Pulmonary artery endothelial cell (primary cell): ENCODE measurements at regions not wholly inside any gene's neighbourhood (a gene's known extent, or its start where the extent isn't known, plus 50 kb on each side); places are given as distances from the start of the nearest gene placed in this dataset.

Experiments used
- DNase-seq: peaks from one replicate; pipeline ENCODE4 v3.0.0-alpha.2; 2011; ENCODE audit warnings: low read depth, low spot score

DNA sequence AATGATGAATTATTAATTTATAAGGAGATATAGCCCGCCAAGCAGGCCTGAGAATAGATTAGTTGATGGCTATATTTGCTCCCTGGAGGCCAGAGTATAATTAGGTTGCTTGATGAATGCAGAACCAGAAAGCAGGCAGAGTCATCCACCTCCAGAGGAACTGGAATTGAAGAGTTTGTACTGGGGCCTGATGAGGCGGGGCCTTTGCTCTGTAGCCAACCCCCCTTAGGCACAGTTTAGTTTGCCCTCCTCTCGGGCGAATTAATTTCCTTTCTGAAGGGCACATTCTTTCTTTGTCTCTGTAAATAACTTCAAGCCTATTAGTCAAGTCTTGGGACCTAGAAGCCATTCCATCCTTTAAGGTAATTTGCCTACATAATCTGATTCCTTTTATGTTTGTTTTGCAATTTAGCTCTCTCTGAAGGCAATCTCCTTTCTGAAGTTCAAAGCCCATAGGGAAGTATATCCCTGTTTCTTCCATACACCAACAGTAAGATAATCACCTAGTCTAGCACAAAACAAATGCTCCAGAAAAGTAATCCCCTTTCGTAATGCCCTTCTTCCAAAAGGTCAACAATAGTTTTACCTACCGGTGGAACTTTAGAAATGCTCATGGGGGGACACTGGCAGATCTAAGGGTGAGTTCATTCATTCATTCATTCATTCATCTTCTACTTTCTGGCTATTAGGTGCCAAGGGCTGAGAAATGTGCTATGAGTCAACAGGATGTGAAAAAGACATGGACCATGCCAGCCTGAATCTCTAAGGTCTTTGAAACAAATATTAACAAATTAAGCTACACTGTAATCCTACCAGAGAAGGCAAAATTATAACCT is 84.8 kb upstream of the NUDT4 start:
- no peak for DNase-seq

DNA sequence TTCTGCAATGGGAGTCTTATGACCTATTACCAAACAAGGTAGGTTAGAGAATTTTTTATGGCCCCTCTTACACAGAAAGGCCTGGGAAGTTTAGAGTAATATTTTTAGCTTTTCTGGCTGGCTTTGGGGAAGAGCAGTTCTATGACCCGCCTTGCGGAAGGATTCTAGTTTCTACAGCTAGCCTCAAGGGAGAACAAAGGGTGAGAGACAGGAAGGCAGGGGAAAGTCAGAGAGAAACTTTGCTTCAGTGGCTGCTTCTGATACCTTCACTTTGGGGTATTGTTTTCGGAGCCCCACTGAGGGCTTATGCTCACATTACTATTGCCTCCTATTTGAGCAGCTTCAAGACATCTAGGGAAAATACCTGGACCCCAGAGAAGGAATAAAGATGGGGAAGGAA is 80.7 kb upstream of the NUDT4 start:
- no peak for DNase-seq

DNA sequence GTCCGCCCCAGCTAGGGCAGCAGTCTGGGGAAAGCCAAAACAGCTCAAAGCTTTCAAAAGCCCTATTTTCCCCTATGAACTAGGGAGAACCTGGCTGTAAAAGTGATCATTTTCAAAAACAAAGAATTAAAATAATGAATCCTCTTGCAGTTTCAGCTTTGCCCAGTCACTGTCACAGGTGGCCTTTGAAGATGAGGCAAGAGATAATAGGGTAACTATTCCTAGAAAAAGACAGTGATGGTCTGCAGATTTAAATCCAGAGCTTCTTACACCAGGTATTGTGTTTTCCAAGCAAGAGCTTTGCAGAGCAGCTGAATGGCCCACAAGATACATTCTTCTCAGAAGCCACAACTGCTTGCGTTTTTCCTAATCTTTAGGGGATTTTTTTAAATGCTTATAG is 80.2 kb upstream of the NUDT4 start:
- DNase-seq: no peak

DNA sequence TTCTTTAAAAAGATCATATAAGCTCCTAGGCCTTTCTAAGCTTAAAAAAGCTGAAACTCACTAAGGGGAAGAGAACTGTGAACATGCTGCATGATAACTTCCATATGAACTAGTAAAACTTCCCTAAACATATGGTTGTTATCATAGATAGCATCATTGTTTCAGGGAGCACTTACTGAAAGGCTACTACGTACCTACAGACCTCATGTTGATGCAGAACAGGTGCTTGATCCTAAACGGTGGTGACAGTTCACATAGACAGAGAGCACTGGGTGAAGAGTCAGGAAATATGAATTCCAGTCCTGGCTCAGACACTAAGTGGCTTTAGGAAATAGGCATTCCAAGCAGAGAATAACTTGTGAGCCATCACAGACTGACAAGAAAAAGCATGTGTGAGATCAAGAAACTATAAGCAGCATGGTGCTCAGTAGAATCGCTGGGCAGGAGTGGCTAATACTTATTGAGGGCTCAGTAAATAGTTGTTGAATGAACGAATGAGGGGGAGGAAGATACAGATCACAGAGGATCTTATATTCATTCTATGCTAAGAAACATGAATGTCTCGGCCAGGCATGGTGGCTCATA is 78.4 kb upstream of the NUDT4 start:
- no peak for DNase-seq

DNA sequence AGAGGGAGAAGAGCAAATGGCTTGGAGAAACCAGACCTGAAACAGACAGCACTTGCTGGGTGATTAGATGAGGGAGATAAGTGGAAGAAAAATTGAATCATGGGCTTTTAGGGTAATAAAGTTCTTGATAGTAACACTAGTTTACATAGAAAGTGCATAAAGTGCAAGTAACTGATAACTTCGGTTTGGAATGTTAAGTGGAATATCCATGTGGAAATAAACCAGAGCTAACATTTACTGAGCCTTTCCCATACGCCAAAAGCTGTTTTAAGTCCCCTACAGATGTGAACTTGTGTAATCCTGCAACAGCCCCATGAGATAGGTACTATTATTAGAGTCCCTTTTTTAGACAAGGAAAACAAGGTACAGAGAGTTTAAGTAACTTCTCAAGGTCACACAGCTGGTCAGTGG is 77.1 kb upstream of the NUDT4 start:
- no peak for DNase-seq

DNA sequence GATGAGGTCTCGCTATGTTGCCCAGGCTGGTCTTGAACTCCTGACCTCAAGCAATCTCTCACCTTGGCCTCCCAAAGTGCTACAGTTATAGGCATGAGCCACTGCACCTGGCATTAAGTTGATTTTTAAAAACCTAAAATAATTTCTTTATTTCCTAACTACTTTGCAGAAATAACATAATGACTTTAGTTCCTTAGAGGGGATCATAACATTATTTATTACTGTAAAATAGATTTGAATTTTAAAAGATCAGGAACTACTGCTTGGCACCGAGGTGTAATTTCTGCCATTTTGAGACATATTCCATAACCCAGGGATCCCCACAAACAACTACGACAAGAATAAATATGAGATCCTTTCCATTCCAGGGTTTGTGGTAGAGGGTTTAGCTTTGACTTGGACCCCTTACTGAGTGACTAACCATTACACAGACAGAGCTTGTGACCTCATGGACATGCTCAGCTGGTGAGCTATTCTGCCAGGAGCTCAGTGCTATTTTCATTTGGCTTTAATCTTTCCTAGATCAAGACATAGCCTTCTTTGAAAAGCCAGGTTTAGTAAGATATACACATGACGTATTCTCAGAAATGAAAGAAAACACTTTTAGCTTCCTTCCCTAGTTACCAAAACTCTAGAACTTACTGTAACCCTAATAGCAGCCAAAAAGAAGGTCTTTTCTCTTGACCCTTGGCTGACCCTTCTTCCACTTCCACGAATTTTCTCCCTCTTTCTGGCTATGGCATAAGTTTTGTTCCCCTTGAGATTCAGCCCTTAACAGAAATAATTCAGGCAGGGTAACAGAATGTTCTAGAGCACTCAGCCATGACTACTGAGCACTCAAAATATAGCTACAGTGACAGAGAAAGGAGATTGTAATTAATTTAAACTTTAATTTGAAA is 75.1 kb upstream of the NUDT4 start:
- peak; percentile 36 for DNase-seq

DNA sequence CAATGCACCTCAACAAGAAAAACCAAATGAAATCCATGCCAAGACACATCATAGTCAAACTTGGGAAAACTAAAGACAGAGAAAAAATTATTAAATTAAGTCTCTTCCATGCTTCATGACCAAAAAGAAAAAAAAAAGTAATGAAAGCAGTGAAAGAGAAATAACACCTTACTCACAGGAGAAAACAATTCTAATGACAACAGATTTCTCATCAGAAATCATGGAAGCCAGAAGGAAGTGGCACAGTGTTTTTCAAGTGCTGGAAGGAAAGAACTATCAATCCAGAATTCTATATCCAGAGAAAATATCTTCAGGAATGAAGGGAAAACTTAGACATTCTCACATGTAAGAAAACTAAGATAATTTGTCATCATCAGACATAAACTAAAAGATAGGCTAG is 71.1 kb upstream of the NUDT4 start:
- DNase-seq: no peak

DNA sequence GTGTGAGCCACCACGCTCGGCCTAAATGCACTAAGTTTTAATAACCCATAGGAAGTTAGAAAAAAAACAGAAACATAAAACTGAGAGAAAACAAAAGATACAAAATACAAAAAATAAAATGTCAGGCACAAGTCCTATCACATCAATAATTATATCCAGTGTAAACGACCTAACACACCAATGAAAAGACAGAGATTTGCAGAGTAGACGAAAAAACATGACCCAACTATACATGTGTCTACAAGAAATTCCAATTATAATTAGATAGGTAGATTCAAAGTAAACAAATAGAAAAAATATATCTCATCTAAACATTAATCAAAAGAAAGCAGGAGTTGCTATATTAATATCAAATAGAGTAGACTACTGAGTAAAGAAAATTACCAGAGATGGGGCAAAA is 69.4 kb upstream of the NUDT4 start:
- DNase-seq: no peak

DNA sequence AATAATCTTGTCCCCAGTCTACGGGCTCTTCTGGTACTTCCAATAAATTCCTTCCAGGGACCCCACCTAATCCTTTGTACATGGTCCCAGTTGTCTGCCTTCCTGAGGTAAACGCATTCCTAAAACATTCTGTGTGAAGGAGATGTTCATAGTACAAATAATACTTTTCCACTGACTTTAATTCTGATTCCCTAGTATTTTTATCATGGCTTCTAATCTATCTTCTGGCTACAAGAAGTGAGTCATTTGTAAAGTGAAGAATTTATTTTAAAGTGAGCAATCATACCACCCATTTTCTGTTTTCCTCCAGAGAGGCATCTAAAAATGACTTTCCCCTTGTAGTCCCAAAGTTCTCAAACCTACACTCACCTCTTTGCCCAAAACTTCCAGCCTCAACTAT is 65.9 kb upstream of the NUDT4 start:
- DNase-seq: no peak

DNA sequence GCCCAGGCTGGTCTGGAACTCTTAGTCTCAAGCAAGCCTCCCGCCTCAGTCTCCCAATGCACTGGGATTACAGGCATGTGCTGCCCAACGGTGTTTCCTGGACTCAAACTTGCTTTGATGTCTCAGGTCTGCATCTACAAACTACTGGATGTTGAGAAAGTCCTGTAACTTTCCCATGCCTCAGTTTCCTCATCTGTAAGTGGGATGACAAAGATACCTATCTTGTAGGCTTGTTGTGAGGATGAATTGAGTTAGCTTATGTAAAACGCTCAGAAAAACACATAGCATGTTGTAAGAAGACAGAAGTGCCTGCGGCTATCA is 63.6 kb upstream of the NUDT4 start:
- DNase-seq: no peak

DNA sequence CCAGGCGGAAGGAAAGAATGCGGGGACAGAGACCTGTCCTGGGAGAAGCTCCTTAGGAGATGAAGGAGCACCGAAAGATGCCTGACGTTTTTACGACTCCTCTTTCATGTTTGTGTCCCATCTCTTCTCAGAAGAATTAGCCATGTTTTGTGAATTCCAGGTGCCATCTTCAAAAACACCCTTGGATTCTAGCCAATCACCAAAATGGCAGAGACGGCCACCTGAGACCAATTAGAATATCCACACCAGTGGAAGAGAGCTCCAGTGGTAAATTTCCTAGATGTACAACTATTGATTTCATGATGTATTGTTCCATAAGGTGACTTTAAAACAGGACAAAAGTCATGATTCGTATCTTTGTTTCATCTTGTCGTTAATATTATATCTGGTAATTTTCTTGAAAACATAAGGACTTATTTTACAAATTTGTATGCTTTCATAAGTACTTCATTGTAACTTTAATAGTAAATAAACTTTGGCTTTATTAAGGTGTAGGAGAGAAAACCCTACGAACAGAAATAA is 62.3 kb upstream of the NUDT4 start:
- no peak for DNase-seq

DNA sequence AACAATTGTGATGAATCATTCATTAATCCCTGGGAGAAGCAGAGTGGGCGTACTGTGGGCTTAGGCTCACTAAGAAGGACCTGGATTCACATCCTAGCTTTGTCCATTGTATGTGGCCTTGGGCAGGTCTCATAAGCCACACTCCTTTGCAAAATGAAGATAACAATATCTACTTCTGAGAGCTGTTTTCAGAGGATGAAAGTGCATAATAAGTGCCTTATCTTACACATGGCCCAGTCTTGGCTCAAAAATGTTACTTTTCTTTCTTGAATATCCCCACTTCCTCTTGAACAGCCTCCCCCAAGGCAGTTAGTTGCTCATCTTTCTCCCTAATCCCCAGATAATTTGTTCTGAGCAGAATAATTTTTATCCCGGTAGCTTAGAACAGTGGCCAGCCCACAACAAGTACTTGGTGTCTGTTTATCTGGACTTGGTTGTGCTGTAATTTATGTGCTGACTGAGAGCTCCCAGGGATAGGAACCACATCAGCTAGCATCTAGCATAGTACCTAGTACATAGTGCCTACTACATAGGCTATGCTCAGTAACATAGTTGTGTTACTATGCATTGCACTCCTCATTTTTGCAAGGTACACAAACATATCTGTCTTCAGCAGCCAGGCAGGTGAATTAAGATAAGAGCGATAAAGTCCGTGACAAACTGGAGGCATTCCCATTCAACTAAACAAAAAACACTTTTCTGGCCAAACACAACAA is 61.7 kb upstream of the NUDT4 start:
- DNase-seq: no peak

DNA sequence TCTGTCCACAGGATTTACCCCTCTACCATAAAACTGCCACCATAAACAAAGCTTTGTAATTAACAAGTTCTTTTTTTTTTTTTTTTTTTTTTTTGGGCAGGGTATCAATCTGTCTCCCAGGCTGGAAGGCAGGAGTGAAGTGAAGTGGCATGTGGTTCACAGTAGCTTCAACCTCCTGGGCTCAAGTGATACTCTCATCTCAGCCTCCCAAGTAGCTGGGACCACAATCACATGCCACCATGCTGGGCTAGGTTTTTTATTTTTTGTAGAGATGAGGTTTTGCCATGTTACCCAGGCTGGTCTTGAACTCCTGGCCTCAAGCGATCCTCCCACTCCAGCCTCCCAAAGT is 61.1 kb upstream of the NUDT4 start:
- no peak for DNase-seq

DNA sequence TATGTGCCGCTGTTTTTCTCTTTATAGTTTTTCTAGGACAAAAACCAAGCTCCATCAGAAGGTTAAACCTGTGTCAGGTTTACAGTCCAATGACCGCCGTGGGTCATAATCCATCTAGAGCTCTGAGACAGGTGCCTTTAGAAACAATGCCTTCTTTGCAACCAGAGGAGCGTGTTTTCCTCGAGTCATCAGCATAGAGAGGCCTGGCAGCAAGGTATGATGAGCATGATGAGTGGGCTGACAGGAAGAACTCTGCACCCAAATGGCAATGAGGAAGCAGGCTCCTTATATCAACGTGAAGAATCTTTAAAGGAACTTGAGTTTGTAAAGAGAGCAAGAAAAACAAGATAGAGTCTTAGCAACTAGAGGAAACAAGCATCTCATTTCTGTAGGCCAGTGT is 60.5 kb upstream of the NUDT4 start:
- no peak for DNase-seq

DNA sequence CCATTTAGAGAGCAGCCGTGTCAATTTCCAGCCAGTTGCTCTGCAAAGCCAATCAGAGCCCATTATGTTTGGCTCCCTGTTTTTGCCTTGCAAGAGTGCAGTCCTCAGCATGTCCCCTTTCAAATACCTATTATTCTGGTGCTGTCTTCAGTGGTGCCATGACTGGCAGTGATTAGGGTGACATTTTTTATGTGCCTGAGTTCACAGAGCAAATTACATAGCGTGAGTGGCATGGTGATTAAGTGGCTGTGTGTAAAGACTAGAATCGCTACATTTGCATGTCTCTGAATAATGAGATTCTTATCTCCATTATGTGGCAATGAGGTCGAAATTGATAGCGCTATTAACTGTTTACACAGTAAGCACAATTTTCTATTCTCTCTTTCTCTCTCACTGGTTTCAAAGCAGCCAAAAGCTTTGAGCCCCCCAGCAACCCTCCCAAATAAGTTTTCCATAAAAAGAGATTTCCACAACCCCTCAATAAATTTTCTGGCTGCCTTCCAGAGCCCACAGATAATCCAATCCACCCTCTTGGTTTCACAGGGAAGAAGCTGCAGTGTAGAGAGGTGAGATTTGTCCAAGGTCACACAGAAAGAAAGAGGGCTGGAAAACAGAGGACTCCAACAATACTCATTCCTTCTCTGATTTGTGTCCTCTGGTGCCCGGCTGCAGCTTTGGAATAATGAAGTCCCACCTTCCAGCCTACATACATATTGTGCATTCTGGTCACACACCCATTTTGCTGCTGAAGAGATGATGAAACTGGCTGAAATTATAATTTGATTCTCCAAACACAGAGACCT is 58.8 kb upstream of the NUDT4 start:
- DNase-seq: no peak

DNA sequence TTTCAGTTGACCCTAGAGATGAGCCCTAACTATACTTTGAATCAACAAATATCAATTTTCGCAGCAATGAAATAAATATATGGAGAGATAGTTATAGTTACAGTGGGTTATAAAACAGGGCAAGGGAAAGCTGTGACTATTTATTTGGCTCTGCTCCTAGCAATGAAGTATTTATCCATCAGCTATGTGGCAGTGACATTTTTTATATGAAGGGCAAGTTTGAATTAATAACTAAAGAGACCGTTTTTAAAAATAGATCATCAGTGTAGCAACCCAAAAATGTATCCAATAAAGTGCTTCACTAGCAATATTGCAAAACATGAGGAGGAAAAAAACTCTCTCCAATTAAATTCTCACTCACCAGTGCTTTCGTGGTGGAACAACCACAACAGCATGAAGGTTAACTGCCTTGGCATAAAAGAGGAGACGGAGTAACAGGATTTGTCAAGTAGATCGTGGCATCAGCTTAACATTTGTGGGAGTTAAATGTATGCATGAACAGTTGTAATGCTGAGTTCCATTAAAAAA is 58.1 kb upstream of the NUDT4 start:
- no peak for DNase-seq

DNA sequence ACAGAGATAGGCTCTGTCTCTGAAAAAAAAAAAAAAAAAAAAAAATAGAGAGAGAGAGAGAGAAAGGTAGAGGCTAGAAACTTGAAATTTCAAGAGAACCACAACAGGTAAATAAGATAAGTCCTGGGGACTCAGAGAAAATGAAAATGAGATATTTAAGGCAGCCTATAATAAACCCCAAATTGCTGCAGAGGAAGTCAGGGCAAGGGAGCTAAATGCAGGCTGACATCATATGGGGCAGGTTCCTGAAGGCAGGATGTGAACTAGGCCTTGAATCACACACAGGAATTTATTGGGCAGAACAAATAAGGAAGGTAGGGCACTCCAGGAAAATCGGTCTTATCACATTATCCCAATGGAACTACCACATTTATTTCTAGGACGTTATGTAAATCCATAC is 54.9 kb upstream of the NUDT4 start:
- peak; percentile 35 for DNase-seq

DNA sequence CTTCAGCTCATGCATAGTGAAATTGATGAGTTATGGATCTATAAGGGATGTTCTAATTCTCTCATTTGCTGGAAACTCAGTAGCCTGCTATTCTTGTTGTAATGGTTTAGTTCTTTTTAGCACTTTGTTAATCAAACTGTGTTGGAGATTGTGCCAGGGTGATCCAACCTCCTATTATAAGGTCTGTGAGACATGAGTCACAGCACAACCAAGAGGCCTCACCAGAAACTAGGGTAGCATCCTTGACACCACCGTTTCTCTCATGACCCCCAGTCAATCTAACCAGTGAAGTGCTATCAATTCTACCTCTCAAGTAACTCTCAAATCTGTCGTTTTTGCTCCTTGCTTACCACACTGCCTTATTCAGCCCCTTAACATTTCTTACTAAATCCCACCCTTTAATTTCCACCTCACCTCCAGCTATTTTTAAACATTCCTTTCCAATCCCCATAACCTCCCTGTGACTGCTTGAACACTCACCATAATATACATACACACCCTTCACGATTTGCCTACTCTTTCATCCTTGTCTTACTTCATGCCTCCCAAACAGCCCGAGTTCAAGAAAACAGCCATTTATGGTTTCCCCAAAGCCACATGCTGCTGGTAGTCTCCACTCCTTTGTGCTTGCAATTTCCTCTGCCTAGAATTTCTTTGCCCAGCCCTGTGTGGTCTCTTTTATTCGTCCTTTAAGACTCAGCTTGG is 53.9 kb upstream of the NUDT4 start:
- DNase-seq: no peak

DNA sequence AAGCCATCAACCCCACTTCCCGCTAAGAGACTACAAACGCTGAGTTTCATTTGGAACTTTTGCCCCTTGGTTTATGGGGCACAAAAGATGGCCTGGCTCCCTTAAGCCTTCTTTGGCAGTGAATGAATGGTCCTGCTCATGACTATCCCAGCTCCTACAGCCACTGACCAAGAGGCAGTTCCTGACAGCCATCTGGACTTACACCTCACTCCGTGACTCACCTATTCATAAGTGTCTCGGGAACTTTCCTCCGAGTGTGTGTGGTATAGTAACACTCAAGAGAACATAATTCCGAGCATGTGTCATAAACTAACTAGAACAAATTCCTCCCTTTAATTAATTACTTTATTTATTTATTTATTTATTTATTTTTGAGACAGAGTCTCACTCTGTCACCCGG is 51.9 kb upstream of the NUDT4 start:
- peak; percentile 30 for DNase-seq
